ENCODE measurements at regions not wholly inside any gene's neighbourhood (a gene's known extent, or its start where the extent isn't known, plus 50 kb on each side); places are given as distances from the start of the nearest gene placed in this dataset.

DNA sequence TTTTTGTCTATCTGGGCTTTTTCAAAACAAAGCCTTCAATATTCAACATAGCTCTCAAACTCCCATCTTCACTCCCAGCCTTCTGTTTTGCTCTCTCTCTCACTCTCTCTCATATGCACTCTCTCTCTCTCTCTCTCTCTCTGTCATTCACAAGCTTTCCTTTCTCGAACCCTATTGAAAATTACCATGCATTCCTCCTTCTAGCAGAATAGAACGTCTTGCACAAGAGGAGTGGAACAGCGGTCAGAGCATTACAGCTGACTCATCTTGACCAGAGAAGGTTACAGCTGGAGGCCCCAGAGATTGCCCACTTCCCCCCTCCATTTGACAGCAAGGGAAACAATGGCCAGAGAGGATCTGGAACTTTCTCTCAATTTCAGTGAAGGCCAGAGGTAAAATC lies 51.0 kb upstream of the LIFR start:
- Histone ChIP-seq H3K79me2 (ENCODE audit: insufficient read depth, low read length) (no peaks in the 10 kb centered on the region), H3K36me3 (ENCODE audit: insufficient read depth, low read length) (no peaks in the 10 kb centered on the region), H3F3A (ENCODE audit: insufficient read depth, low read length) (no peaks in the 10 kb centered on the region), H3K9ac (ENCODE audit: low read length) (no peak overlapping the region), H3K9me2 (ENCODE audit: low read depth, low read length) (no peaks in the 10 kb centered on the region), H3K27ac (ENCODE audit: low read depth, low read length, poor library complexity, severe bottlenecking) (no peak overlapping the region), H4K20me1 (ENCODE audit: insufficient read depth, low read length) (no peaks in the 10 kb centered on the region), H3K4me2 (ENCODE audit: low read length) (no peak overlapping the region), H3K4me3 (ENCODE audit: low read depth, low read length, poor library complexity, severe bottlenecking) (no peak overlapping the region), H2AFZ (ENCODE audit: low read length) (no peak overlapping the region), H3K4me1 (ENCODE audit: insufficient read depth, low read length, severe bottlenecking) (no peaks in the 10 kb centered on the region), H3K27me3 (ENCODE audit: insufficient read depth, low read length) (no peaks in the 10 kb centered on the region), H3K9me3 (ENCODE audit: low read length) (no peaks in the 10 kb centered on the region)
- TF ChIP-seq, protein P1, sequence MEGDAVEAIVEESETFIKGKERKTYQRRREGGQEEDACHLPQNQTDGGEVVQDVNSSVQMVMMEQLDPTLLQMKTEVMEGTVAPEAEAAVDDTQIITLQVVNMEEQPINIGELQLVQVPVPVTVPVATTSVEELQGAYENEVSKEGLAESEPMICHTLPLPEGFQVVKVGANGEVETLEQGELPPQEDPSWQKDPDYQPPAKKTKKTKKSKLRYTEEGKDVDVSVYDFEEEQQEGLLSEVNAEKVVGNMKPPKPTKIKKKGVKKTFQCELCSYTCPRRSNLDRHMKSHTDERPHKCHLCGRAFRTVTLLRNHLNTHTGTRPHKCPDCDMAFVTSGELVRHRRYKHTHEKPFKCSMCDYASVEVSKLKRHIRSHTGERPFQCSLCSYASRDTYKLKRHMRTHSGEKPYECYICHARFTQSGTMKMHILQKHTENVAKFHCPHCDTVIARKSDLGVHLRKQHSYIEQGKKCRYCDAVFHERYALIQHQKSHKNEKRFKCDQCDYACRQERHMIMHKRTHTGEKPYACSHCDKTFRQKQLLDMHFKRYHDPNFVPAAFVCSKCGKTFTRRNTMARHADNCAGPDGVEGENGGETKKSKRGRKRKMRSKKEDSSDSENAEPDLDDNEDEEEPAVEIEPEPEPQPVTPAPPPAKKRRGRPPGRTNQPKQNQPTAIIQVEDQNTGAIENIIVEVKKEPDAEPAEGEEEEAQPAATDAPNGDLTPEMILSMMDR (IDR thresholded peaks at IDR 0.05; ENCODE audit: low read length): no peak
- TF ChIP-seq EZH2 (IDR thresholded peaks at IDR 0.05; ENCODE audit: borderline replicate concordance, low read length): no peak

DNA sequence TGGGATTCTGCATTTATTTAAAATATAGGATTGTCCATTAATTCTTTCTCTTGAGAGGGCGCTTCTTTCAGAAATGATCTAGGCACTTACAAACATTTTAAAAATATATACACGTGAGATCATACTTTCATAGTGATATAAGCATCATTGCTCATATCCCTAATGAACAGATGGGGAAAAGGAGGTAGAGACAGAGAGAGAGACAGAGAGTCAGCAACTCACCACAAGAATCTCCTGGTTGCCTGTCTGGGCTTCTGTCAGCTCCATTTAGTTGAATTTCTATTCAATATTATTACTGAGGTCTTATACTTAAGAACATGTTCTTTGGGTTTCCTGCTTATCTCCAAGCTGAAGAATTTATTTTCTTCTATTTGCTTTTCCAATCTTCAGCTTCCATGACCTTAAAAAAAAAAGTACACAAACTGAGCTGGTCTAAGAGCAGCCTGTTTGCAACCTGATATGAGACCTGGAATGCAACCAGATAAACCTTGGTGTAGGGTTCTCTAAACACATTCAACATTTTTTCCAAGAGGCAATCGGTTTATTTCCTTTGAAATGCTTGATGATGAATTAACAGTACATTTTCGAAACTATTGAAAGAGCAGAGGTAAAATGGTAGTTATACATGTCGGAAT lies 51.6 kb upstream of the LIFR start:
- no peak overlapping the region for H3K9ac ChIP-seq (ENCODE audit: low read length)
- no peak for TF ChIP-seq EZH2 (IDR thresholded peaks at IDR 0.05; ENCODE audit: borderline replicate concordance, low read length)
- TF ChIP-seq, protein P1 (IDR thresholded peaks at IDR 0.05; ENCODE audit: low read length): no peak
- H3K4me3 ChIP-seq (ENCODE audit: low read depth, low read length, poor library complexity, severe bottlenecking): no peak overlapping the region
- H3K27ac ChIP-seq (ENCODE audit: low read depth, low read length, poor library complexity, severe bottlenecking): no peak overlapping the region
- no peaks in the 10 kb centered on the region for H3K9me3 ChIP-seq (ENCODE audit: low read length)
- no peaks in the 10 kb centered on the region for H3F3A ChIP-seq (ENCODE audit: insufficient read depth, low read length)
- no peak overlapping the region for H3K4me2 ChIP-seq (ENCODE audit: low read length)
- H3K79me2 ChIP-seq (ENCODE audit: insufficient read depth, low read length): no peaks in the 10 kb centered on the region
- H3K36me3 ChIP-seq (ENCODE audit: insufficient read depth, low read length): no peaks in the 10 kb centered on the region
- H4K20me1 ChIP-seq (ENCODE audit: insufficient read depth, low read length): no peaks in the 10 kb centered on the region
- no peaks in the 10 kb centered on the region for H3K4me1 ChIP-seq (ENCODE audit: insufficient read depth, low read length, severe bottlenecking)
- H3K27me3 ChIP-seq (ENCODE audit: insufficient read depth, low read length): no peaks in the 10 kb centered on the region
- no peaks in the 10 kb centered on the region for H3K9me2 ChIP-seq (ENCODE audit: low read depth, low read length)
- H2AFZ ChIP-seq (ENCODE audit: low read length): no peak overlapping the region

DNA sequence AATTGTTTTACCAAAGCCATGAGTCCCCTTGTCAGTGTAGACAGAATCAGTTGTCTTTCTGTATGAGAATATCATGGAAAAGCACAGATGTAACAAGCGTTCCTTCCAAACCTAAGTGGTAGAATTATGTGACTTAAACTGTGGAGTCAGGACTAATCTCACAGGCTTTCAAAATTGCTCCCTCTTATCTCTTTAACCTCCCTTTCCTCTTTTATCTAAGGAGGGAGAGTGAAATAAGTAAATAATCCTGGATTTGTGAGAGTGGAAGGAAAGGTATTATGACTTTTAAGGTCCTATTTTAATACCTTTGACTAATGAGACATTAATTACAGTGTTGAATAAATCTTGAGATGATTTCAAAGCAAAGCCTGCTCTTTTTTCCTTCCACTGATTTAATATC lies 52.4 kb upstream of the LIFR start:
- no peaks in the 10 kb centered on the region for H3K27me3 ChIP-seq (ENCODE audit: insufficient read depth, low read length)
- H3K9me2 ChIP-seq (ENCODE audit: low read depth, low read length): no peaks in the 10 kb centered on the region
- H3K4me1 ChIP-seq (ENCODE audit: insufficient read depth, low read length, severe bottlenecking): no peaks in the 10 kb centered on the region
- H3K27ac ChIP-seq (ENCODE audit: low read depth, low read length, poor library complexity, severe bottlenecking): no peak overlapping the region
- H2AFZ ChIP-seq (ENCODE audit: low read length): no peak overlapping the region
- H3K36me3 ChIP-seq (ENCODE audit: insufficient read depth, low read length): no peaks in the 10 kb centered on the region
- no peaks in the 10 kb centered on the region for H3K79me2 ChIP-seq (ENCODE audit: insufficient read depth, low read length)
- TF ChIP-seq, protein P1 (IDR thresholded peaks at IDR 0.05; ENCODE audit: low read length): no peak
- no peak for TF ChIP-seq EZH2 (IDR thresholded peaks at IDR 0.05; ENCODE audit: borderline replicate concordance, low read length)
- no peaks in the 10 kb centered on the region for H4K20me1 ChIP-seq (ENCODE audit: insufficient read depth, low read length)
- H3K4me2 ChIP-seq (ENCODE audit: low read length): no peak overlapping the region
- no peaks in the 10 kb centered on the region for H3F3A ChIP-seq (ENCODE audit: insufficient read depth, low read length)
- no peaks in the 10 kb centered on the region for H3K9me3 ChIP-seq (ENCODE audit: low read length)
- no peak overlapping the region for H3K9ac ChIP-seq (ENCODE audit: low read length)
- H3K4me3 ChIP-seq (ENCODE audit: low read depth, low read length, poor library complexity, severe bottlenecking): no peak overlapping the region

Measured in OCI-LY1 (cell line).